Endothelial cell (in vitro differentiated cells): ENCODE measurements at regions not wholly inside any gene's neighbourhood (a gene's known extent, or its start where the extent isn't known, plus 50 kb on each side); places are given as distances from the start of the nearest gene placed in this dataset.

Source experiments
- DNase-seq: peaks from one replicate; pipeline ENCODE4 v3.0.0; 2021; ENCODE audit warnings: low spot score
- H3K27ac Mint-ChIP-seq: one replicate; pipeline ENCODE4 v1.8.0; 2021; ENCODE audit warnings: mixed read lengths, inconsistent platforms; ENCODE audit not compliant: unreplicated experiment
- H3K27me3 Mint-ChIP-seq: one replicate; pipeline ENCODE4 v1.8.0; 2021; ENCODE audit warnings: mild to moderate bottlenecking, moderate library complexity, mixed read lengths, inconsistent platforms; ENCODE audit not compliant: unreplicated experiment
- H3K36me3 Mint-ChIP-seq: one replicate; pipeline ENCODE4 v1.8.0; 2021; ENCODE audit warnings: mild to moderate bottlenecking, low read depth, mixed read lengths, inconsistent platforms; ENCODE audit not compliant: unreplicated experiment
- H3K4me1 Mint-ChIP-seq: one replicate; pipeline ENCODE4 v1.8.0; 2021; ENCODE audit warnings: mild to moderate bottlenecking, mixed read lengths, inconsistent platforms; ENCODE audit not compliant: unreplicated experiment
- H3K4me3 Mint-ChIP-seq: one replicate; pipeline ENCODE4 v1.8.0; 2021; ENCODE audit warnings: mild to moderate bottlenecking, mixed read lengths, inconsistent platforms; ENCODE audit not compliant: unreplicated experiment
- H3K9me3 Mint-ChIP-seq: one replicate; pipeline ENCODE4 v1.8.0; 2021; ENCODE audit warnings: mixed read lengths, inconsistent platforms; ENCODE audit not compliant: unreplicated experiment
- TF ChIP-seq, protein P1 (sequence below): fragments of 200-600 bp; sonication (generic); IDR thresholded peaks from one replicate; pipeline ENCODE4 v1.5.0; 2021; ENCODE audit warnings: antibody characterized with exemption; ENCODE audit not compliant: unreplicated experiment

DNA sequence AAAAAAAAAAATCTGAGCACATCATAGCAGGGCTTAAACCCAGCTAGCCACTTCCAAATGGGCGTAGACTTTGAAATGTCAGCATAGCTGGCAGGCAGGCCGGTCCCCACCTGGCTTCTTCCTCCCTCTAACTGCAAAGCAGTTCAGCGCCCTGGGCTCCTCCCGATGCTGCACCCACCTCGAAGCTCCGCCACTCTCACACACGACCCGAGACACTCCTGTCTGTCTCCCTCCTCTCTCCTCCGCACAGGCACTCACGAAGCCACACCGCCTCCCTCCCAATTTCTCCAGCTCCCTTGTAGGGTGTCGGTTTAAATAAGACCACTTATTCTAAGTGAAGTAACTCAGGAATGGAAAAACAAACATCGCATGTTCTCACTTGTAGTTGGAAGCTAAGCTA, 301.3 kb downstream of the NPHP4 start:
- Mint-ChIP-seq H3K27ac (no peak overlapping the region), H3K4me1 (peaks cover 9% of the 10 kb centered on the region), H3K4me3 (no peak overlapping the region), H3K27me3 (peaks cover 4% of the 10 kb centered on the region), H3K36me3 (no peaks in the 10 kb centered on the region), H3K9me3 (no peaks in the 10 kb centered on the region)
- TF ChIP-seq, protein P1, sequence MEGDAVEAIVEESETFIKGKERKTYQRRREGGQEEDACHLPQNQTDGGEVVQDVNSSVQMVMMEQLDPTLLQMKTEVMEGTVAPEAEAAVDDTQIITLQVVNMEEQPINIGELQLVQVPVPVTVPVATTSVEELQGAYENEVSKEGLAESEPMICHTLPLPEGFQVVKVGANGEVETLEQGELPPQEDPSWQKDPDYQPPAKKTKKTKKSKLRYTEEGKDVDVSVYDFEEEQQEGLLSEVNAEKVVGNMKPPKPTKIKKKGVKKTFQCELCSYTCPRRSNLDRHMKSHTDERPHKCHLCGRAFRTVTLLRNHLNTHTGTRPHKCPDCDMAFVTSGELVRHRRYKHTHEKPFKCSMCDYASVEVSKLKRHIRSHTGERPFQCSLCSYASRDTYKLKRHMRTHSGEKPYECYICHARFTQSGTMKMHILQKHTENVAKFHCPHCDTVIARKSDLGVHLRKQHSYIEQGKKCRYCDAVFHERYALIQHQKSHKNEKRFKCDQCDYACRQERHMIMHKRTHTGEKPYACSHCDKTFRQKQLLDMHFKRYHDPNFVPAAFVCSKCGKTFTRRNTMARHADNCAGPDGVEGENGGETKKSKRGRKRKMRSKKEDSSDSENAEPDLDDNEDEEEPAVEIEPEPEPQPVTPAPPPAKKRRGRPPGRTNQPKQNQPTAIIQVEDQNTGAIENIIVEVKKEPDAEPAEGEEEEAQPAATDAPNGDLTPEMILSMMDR, result no peak
- DNase-seq, result no peak

GRCh38 chr1:5690291-5690690, 301.9 kb downstream of the NPHP4 start:
- peaks cover 15% of the 10 kb centered on the region for H3K4me1 Mint-ChIP-seq
- no peaks in the 10 kb centered on the region for H3K36me3 Mint-ChIP-seq
- DNase-seq, result no peak
- H3K9me3 Mint-ChIP-seq, result no peaks in the 10 kb centered on the region
- H3K27me3 Mint-ChIP-seq, result peaks cover 4% of the 10 kb centered on the region
- TF ChIP-seq, protein P1, result no peak
- H3K27ac Mint-ChIP-seq, result no peak overlapping the region
- no peak overlapping the region for H3K4me3 Mint-ChIP-seq

DNA sequence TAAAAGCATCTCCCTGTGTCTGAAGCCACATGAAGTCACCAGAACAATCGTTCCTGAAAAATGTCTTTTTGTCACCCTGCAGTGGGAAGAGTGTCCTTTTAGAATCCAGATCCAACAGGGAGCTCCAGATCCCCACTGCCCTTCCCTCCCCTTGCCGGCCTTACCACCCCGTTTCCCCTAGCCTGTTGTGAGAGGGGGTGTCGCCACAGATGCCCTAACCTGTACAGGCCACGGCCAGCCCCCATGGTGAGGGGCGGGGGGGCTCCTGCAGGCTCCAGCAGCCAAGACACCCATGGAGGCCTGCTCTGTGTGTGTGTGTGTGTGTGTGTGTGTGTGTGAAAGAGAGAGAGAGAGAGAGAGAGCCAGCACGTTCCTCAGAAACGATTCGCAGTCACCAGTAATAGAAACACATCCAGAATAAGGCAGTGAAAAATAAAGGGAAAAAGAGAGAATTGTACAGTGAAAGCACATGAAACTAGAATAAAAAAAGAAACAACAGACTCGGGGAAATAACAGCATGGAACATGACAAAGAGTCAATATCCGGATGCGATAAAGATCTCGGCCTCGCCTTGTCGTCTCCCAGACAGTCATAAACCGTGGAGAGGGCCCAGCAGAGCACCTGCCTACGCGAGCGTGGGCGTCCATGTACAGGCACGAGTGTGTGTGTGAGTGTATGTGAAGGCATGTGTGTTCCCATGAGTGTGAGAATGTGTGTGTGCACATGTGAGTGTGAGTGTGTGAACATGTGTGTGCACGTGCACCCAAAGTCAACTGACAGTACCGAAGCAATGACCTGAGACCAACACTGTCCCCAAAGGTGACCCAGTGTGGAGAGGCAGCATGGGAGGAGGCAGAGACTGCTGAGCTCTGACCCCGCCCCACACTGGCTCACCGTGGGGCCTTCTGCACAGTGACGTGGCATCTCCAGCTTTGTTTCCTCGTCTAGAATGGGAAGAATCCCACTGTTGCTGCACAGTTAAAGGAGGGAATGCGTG, 303.8 kb downstream of the NPHP4 start:
- no peak overlapping the region for H3K4me3 Mint-ChIP-seq
- H3K27ac Mint-ChIP-seq, result no peak overlapping the region
- no peak for DNase-seq
- no peaks in the 10 kb centered on the region for H3K9me3 Mint-ChIP-seq
- TF ChIP-seq, protein P1, result no peak
- H3K36me3 Mint-ChIP-seq, result peaks cover 3% of the 10 kb centered on the region
- peaks cover 12% of the 10 kb centered on the region for H3K27me3 Mint-ChIP-seq
- peaks cover 17% of the 10 kb centered on the region for H3K4me1 Mint-ChIP-seq

DNA sequence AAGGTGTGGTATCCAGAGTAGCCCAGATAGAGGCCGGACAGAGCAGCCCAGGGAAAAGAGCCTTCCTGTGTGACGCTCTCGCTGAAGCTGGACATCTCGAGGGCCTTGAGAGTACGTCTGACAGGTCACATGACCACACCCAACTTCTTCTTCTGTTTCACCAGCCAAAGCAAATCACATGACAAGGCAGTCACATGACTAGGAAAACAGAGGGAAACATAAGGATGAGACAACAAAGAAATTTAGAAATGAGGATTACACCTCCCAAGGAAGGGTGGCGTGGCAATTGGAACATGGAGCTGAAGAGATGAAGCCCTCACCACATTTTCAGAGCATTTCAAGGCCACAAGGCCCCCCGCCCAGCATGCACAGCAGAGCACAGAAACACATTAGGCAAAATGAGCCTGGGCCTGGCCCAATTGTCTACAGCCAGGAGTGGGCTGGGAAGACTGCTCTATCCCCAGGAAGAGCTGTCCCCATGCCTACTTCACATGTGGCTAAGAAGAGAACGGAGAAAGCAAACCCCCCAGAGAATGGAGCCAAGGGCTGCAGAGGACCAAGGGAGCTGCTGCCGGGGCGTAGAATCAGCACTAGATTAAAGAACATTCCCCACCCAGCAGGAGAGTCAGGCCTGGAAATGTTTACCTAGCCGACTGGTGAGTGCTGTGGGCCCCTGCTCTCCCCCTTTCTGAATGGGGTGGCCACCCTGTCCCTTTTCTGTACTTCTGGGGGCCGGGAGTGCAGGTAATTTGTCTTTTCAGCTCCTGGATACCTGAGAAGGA, 305.1 kb downstream of the NPHP4 start:
- peaks cover 3% of the 10 kb centered on the region for H3K36me3 Mint-ChIP-seq

More for the DNA sequence above, 305.1 kb downstream of the NPHP4 start:
- Mint-ChIP-seq H3K9me3 (no peaks in the 10 kb centered on the region), H3K27me3 (peaks cover 14% of the 10 kb centered on the region), H3K4me3 (no peak overlapping the region), H3K4me1 (peaks cover 17% of the 10 kb centered on the region), H3K27ac (no peak overlapping the region)
- DNase-seq, result no peak
- TF ChIP-seq, protein P1, result no peak
